Caco-2 (cell line): ENCODE measurements at regions not wholly inside any gene's neighbourhood (a gene's known extent, or its start where the extent isn't known, plus 50 kb on each side); places are given as distances from the start of the nearest gene placed in this dataset.

Experiments used
- BruUV-seq: library from RNA; stranded (reverse); fragments of 400-500 nt; replicated peaks from 2 replicates; lab custom pipeline; 2021; lab: Mats Ljungman, UMichigan
- CTCF ChIA-PET: fragments of 300-600 bp; sonication (Branson Sonifier 250); formaldehyde crosslinking; loops from one replicate; lab custom pipeline; 2022; ENCODE audit warnings: antibody characterized with exemption; lab: Charles Lee
- POLR2A ChIA-PET: fragments of 300-600 bp; sonication (Branson Sonifier 250); formaldehyde crosslinking; loops from one replicate; lab custom pipeline; 2022; ENCODE audit warnings: antibody characterized with exemption; lab: Charles Lee
- DNase-seq, 2 experiments: peaks; one replicate each; pipeline versions ENCODE4 v3.0.0 to v3.0.0-alpha.2; 2020 to 2022
- H3K27me3 ChIP-seq: replicated peaks from 2 replicates; pipeline ENCODE4 v1.6.0; 2011; ENCODE audit warnings: low read length; ENCODE audit not compliant: control insufficient read depth, insufficient read depth
- H3K36me3 ChIP-seq: 2 replicates; pipeline ENCODE4 v1.5.1; 2011; ENCODE audit warnings: low read length; ENCODE audit not compliant: control insufficient read depth, insufficient read depth
- H3K4me1 ChIP-seq: fragments of 250-450 bp; sonication (Bioruptor Pico); 2 replicates; pipeline ENCODE4 v1.5.1; 2020; ENCODE audit warnings: mild to moderate bottlenecking
- H3K4me3 ChIP-seq: 2 replicates; pipeline ENCODE4 v1.5.1; 2011; ENCODE audit warnings: low read depth, mild to moderate bottlenecking, control low read depth, low read length
- H3K9me3 ChIP-seq: fragments of 250-450 bp; sonication (Bioruptor Pico); 2 replicates; pipeline ENCODE4 v1.5.1; 2020; ENCODE audit warnings: mild to moderate bottlenecking, moderate library complexity
- H3K27ac Mint-ChIP-seq: one replicate; pipeline ENCODE4 v1.8.0; 2022; ENCODE audit warnings: mixed read lengths; ENCODE audit not compliant: unreplicated experiment
- H3K27me3 Mint-ChIP-seq: one replicate; pipeline ENCODE4 v1.8.0; 2022; ENCODE audit warnings: mixed read lengths; ENCODE audit not compliant: insufficient read depth, unreplicated experiment
- H3K36me3 Mint-ChIP-seq: one replicate; pipeline ENCODE4 v1.8.0; 2022; ENCODE audit warnings: mild to moderate bottlenecking, mixed read lengths; ENCODE audit not compliant: insufficient read depth, unreplicated experiment
- H3K4me1 Mint-ChIP-seq: one replicate; pipeline ENCODE4 v1.8.0; 2022; ENCODE audit warnings: low read depth, mixed read lengths; ENCODE audit not compliant: unreplicated experiment
- H3K4me3 Mint-ChIP-seq: one replicate; pipeline ENCODE4 v1.8.0; 2022; ENCODE audit warnings: mild to moderate bottlenecking, moderate library complexity, mixed read lengths; ENCODE audit not compliant: unreplicated experiment
- H3K9me3 Mint-ChIP-seq: one replicate; pipeline ENCODE4 v1.8.0; 2022; ENCODE audit warnings: mixed read lengths; ENCODE audit not compliant: unreplicated experiment
- CTCF ChIP-seq, 2 experiments: fragments of 200-600 bp in 1 of 2; IDR thresholded peaks; 1 replicate in 1 of 2; 2 replicates in 1 of 2; pipeline versions ENCODE4 v1.5.1 to v1.8.0; 2011 to 2022; ENCODE audit warnings: antibody characterized with exemption in 1 of 2, control low read depth in 1 of 2, inconsistent platforms in 1 of 2, low read depth in 1 of 2, low read length in 1 of 2, mild to moderate bottlenecking in 1 of 2, moderate library complexity in 1 of 2; ENCODE audit not compliant: insufficient read depth in 1 of 2, severe bottlenecking in 1 of 2, unreplicated experiment in 1 of 2
- intact Hi-C: fragments of 100-400 bp; cut with micrococcal nuclease; formaldehyde crosslinking; loops from one replicate; pipeline ENCODE4 v1.10.0; 2022; ENCODE audit not compliant: unreplicated experiment

- no peak overlapping the region for H3K27ac Mint-ChIP-seq
- no peaks in the 10 kb centered on the region for H3K27me3 Mint-ChIP-seq
Observed at GRCh38 chr9:26339796-26340195, 552.8 kb downstream of the CAAP1 start.

GRCh38 chr9:26335116-26335515, 557.5 kb downstream of the CAAP1 start:
- Mint-ChIP-seq H3K4me3 (no peak overlapping the region), H3K4me1 (no peaks in the 10 kb centered on the region), H3K36me3 (no peaks in the 10 kb centered on the region), H3K27ac (no peak overlapping the region), H3K27me3 (no peaks in the 10 kb centered on the region), H3K9me3 (no peaks in the 10 kb centered on the region)
- Histone ChIP-seq H3K27me3 (no peaks in the 10 kb centered on the region), H3K36me3 (no peaks in the 10 kb centered on the region), H3K9me3 (no peaks in the 10 kb centered on the region), H3K4me3 (no peak overlapping the region), H3K4me1 (no peaks in the 10 kb centered on the region)
- POLR2A ChIA-PET = no interaction called here
- no peak for TF ChIP-seq CTCF (IDR thresholded peaks at IDR 0.05; ENCODE audit: insufficient read depth in 1 of 2, low read depth in 1 of 2, low read length in 1 of 2, severe bottlenecking in 1 of 2, unreplicated experiment in 1 of 2)
- CTCF ChIA-PET = no interaction called here
- intact Hi-C loops = no loop called here
- no peak for DNase-seq
- no TSS peak for BruUV-seq

More at GRCh38 chr9:26339796-26340195, 552.8 kb downstream of the CAAP1 start:
- no TSS peak for BruUV-seq
- Mint-ChIP-seq H3K4me3 (no peak overlapping the region), H3K9me3 (no peaks in the 10 kb centered on the region), H3K4me1 (no peaks in the 10 kb centered on the region), H3K36me3 (no peaks in the 10 kb centered on the region)
- H3K27me3 ChIP-seq = no peaks in the 10 kb centered on the region
- DNase-seq = no peak
- H3K4me1 ChIP-seq = no peaks in the 10 kb centered on the region
- no peaks in the 10 kb centered on the region for H3K9me3 ChIP-seq
- intact Hi-C loops = no loop called here
- no peaks in the 10 kb centered on the region for H3K36me3 ChIP-seq
- no peak overlapping the region for H3K4me3 ChIP-seq
- no peak for TF ChIP-seq CTCF (IDR thresholded peaks at IDR 0.05; ENCODE audit: insufficient read depth in 1 of 2, low read depth in 1 of 2, low read length in 1 of 2, severe bottlenecking in 1 of 2, unreplicated experiment in 1 of 2)
- ChIA-PET CTCF (no interaction called here), POLR2A (no interaction called here)

- CTCF ChIA-PET = no interaction called here
- no peak overlapping the region for H3K27ac Mint-ChIP-seq
- H3K27me3 ChIP-seq = no peaks in the 10 kb centered on the region
- H3K4me1 Mint-ChIP-seq = no peaks in the 10 kb centered on the region
- H3K9me3 Mint-ChIP-seq = no peaks in the 10 kb centered on the region
- H3K4me3 Mint-ChIP-seq = no peak overlapping the region
- BruUV-seq = no TSS peak
- H3K36me3 Mint-ChIP-seq = no peaks in the 10 kb centered on the region
- no peaks in the 10 kb centered on the region for H3K4me1 ChIP-seq
- no peak for TF ChIP-seq CTCF (IDR thresholded peaks at IDR 0.05; ENCODE audit: insufficient read depth in 1 of 2, low read depth in 1 of 2, low read length in 1 of 2, severe bottlenecking in 1 of 2, unreplicated experiment in 1 of 2)
- no peaks in the 10 kb centered on the region for H3K9me3 ChIP-seq
- intact Hi-C loops = no loop called here
- POLR2A ChIA-PET = no interaction called here
- no peak for DNase-seq
- H3K4me3 ChIP-seq = no peak overlapping the region
- no peaks in the 10 kb centered on the region for H3K27me3 Mint-ChIP-seq
- H3K36me3 ChIP-seq = no peaks in the 10 kb centered on the region
Observed at GRCh38 chr9:26334706-26335105, 557.9 kb downstream of the CAAP1 start.
